IPS-NIHi11 (cell line): ENCODE measurements at regions not wholly inside any gene's neighbourhood (a gene's known extent, or its start where the extent isn't known, plus 50 kb on each side); places are given as distances from the start of the nearest gene placed in this dataset.

Experiments
- DNase-seq: peaks from one replicate; pipeline ENCODE4 v3.0.0; 2012; ENCODE audit warnings: mixed read lengths, low spot score

GRCh38 chr9:19732441-19732951 lies 56.3 kb downstream of the SLC24A2 start:
- no peak for DNase-seq

GRCh38 chr9:19728101-19728500 lies 60.7 kb downstream of the SLC24A2 start:
- no peak for DNase-seq

- no peak for DNase-seq
Observed at GRCh38 chr9:19725970-19726369, 62.9 kb downstream of the SLC24A2 start.

- peak; percentile 59 for DNase-seq
Observed at GRCh38 chr9:19720377-19720776, 68.5 kb downstream of the SLC24A2 start.

GRCh38 chr9:19703702-19704101 lies 85.1 kb downstream of the SLC24A2 start:
- no peak for DNase-seq

- DNase-seq, result no peak
Observed at GRCh38 chr9:19701991-19702390, 86.8 kb downstream of the SLC24A2 start.

GRCh38 chr9:19701274-19701673 lies 87.6 kb downstream of the SLC24A2 start:
- DNase-seq, result no peak

GRCh38 chr9:19700699-19701098 lies 88.1 kb downstream of the SLC24A2 start:
- no peak for DNase-seq

GRCh38 chr9:19699756-19700155 lies 89.1 kb downstream of the SLC24A2 start:
- peak; percentile 17 for DNase-seq

GRCh38 chr9:19698960-19699359 lies 89.9 kb downstream of the SLC24A2 start:
- peak; percentile 17 for DNase-seq

- DNase-seq, result no peak
Observed at GRCh38 chr9:19694601-19695000, 94.2 kb downstream of the SLC24A2 start.

- no peak for DNase-seq
Observed at GRCh38 chr9:19690128-19690527, 98.7 kb downstream of the SLC24A2 start.

GRCh38 chr9:19689328-19690101 lies 99.3 kb downstream of the SLC24A2 start:
- DNase-seq, result no peak

GRCh38 chr9:19683715-19684114 lies 105.1 kb downstream of the SLC24A2 start:
- no peak for DNase-seq

- no peak for DNase-seq
Observed at GRCh38 chr9:19682397-19682796, 106.4 kb downstream of the SLC24A2 start.

GRCh38 chr9:19681846-19682245 lies 107.0 kb downstream of the SLC24A2 start:
- no peak for DNase-seq

- no peak for DNase-seq
Observed at GRCh38 chr9:19677924-19678323, 110.9 kb downstream of the SLC24A2 start.

GRCh38 chr9:19675492-19675891 lies 113.3 kb downstream of the SLC24A2 start:
- no peak for DNase-seq

- DNase-seq, result no peak
Observed at GRCh38 chr9:19666575-19666974, 122.3 kb downstream of the SLC24A2 start.

- DNase-seq, result no peak
Observed at GRCh38 chr9:19665146-19665863, 123.5 kb downstream of the SLC24A2 start.

- DNase-seq, result no peak
Observed at GRCh38 chr9:19663570-19663969, 125.3 kb downstream of the SLC24A2 start.

GRCh38 chr9:19662213-19662612 lies 126.6 kb downstream of the SLC24A2 start:
- DNase-seq, result no peak

GRCh38 chr9:19660019-19660418 lies 128.8 kb downstream of the SLC24A2 start:
- no peak for DNase-seq
